SK-N-SH (cell line): ENCODE measurements at regions not wholly inside any gene's neighbourhood (a gene's known extent, or its start where the extent isn't known, plus 50 kb on each side); places are given as distances from the start of the nearest gene placed in this dataset.

Experiments
- CTCF ChIA-PET: fragments of 300-600, 350-600 bp; formaldehyde crosslinking; extraction: SDS; loops from one replicate; lab custom pipeline; 2021; lab: Yijun Ruan, JAX
- POLR2A ChIA-PET: fragments of 350-600 bp; sonication (Branson Sonifier 250); formaldehyde crosslinking; extraction: SDS; loops from one replicate; lab custom pipeline; 2020; ENCODE audit warnings: antibody characterized with exemption, inconsistent platforms; lab: Yijun Ruan, JAX
- DNase-seq: peaks from one replicate; pipeline ENCODE4 v3.0.0; 2012
- H2AFZ ChIP-seq: fragments of 200-600 bp; sonication (generic); 2 replicates; pipeline ENCODE4 v1.8.1; 2016; ENCODE audit warnings: antibody characterized with exemption, mild to moderate bottlenecking, low read depth
- H3F3A ChIP-seq: fragments of 200-600 bp; sonication (generic); replicated peaks from 2 replicates; pipeline ENCODE3; 2016; ENCODE audit warnings: antibody characterized with exemption, mild to moderate bottlenecking; ENCODE audit not compliant: insufficient read depth
- H3K27ac ChIP-seq, 2 experiments: fragments of 200-500 bp in 1 of 2; fragments of 200-600 bp in 1 of 2; sonication (Bioruptor generic) in 1 of 2; sonication (generic), shearing (Covaris generic) in 1 of 2; 2 replicates each; pipeline versions ENCODE4 v1.5.1 to v1.6.1; 2014 to 2016; ENCODE audit warnings: low read depth in 2 of 2, inconsistent platforms in 1 of 2, low read length in 1 of 2, mild to moderate bottlenecking in 1 of 2, mixed read lengths in 1 of 2
- H3K27me3 ChIP-seq: fragments of 200-600 bp; sonication (generic), shearing (Covaris generic); 2 replicates; pipeline ENCODE4 v1.6.1; 2016; ENCODE audit warnings: mixed run types; ENCODE audit not compliant: insufficient read depth
- H3K36me3 ChIP-seq, 2 experiments: fragments of 200-500 bp in 1 of 2; fragments of 200-600 bp in 1 of 2; sonication (Bioruptor generic) in 1 of 2; sonication (generic) in 1 of 2; replicated peaks in 1 of 2; 2 replicates each; pipeline versions ENCODE3 to v1.5.1; 2014 to 2016; ENCODE audit warnings: low read length in 1 of 2, mild to moderate bottlenecking in 1 of 2; ENCODE audit not compliant: insufficient read depth in 2 of 2, control insufficient read depth in 1 of 2
- H3K4me1 ChIP-seq, 2 experiments: fragments of 200-500 bp in 1 of 2; fragments of 200-600 bp in 1 of 2; sonication (Bioruptor generic) in 1 of 2; sonication (generic), shearing (Covaris generic) in 1 of 2; 2 replicates each; pipeline versions ENCODE4 v1.5.1 to v1.6.1; 2014 to 2016; ENCODE audit warnings: low read depth in 1 of 2, low read length in 1 of 2, mixed run types in 1 of 2; ENCODE audit not compliant: insufficient read depth in 2 of 2, control insufficient read depth in 1 of 2
- H3K4me2 ChIP-seq: fragments of 200-600 bp; sonication (generic), shearing (Covaris generic); 2 replicates; pipeline ENCODE4 v1.6.1; 2017; ENCODE audit warnings: mixed run types
- H3K4me3 ChIP-seq, 2 experiments: fragments of 200-500 bp in 1 of 2; fragments of 200-600 bp in 1 of 2; sonication (Bioruptor generic) in 1 of 2; sonication (generic), shearing (Covaris generic) in 1 of 2; 2 replicates each; pipeline versions ENCODE4 v1.5.1 to v1.8.1; 2014 to 2016; ENCODE audit warnings: low read depth in 2 of 2, inconsistent platforms in 1 of 2, low read length in 1 of 2, mild to moderate bottlenecking in 1 of 2, mixed read lengths in 1 of 2, moderate library complexity in 1 of 2
- H3K79me2 ChIP-seq: fragments of 200-600 bp; sonication (generic); 2 replicates; pipeline ENCODE4 v1.8.1; 2017; ENCODE audit warnings: mild to moderate bottlenecking; ENCODE audit not compliant: insufficient read depth
- H3K9ac ChIP-seq: fragments of 200-600 bp; sonication (generic); 2 replicates; pipeline ENCODE4 v1.6.1; 2017; ENCODE audit warnings: mixed run types
- H3K9me2 ChIP-seq: fragments of 200-600 bp; sonication (generic); 2 replicates; pipeline ENCODE4 v1.6.1; 2017; ENCODE audit warnings: mixed run types
- H3K9me3 ChIP-seq: fragments of 200-600 bp; sonication (generic); 2 replicates; pipeline ENCODE4 v1.6.1; 2017; ENCODE audit warnings: mixed run types, mild to moderate bottlenecking, moderate library complexity
- H4K20me1 ChIP-seq: fragments of 200-600 bp; sonication (generic); 2 replicates; pipeline ENCODE4 v1.6.1; 2017; ENCODE audit warnings: mild to moderate bottlenecking, mixed run types; ENCODE audit not compliant: insufficient read depth
- CHD2 ChIP-seq: fragments of 150-350 bp; IDR thresholded peaks from 2 replicates; pipeline ENCODE4 v1.6.1; 2018; ENCODE audit warnings: low read length; ENCODE audit not compliant: partially characterized antibody
- ELF1 ChIP-seq: IDR thresholded peaks from 2 replicates; pipeline ENCODE4 v1.4.0; 2012
- FOSL2 ChIP-seq: IDR thresholded peaks from 2 replicates; pipeline ENCODE4 v1.4.0; 2012; ENCODE audit warnings: low read depth, mild to moderate bottlenecking, moderate library complexity, borderline replicate concordance
- FOXM1 ChIP-seq: IDR thresholded peaks from 2 replicates; pipeline ENCODE4 v1.4.0; 2012; ENCODE audit warnings: low read depth, mild to moderate bottlenecking
- MAX ChIP-seq: IDR thresholded peaks from 2 replicates; pipeline ENCODE4 v1.4.0; 2012; ENCODE audit warnings: low read depth
- NFIC ChIP-seq: IDR thresholded peaks from 2 replicates; pipeline ENCODE4 v1.4.0; 2012; ENCODE audit warnings: borderline replicate concordance
- RFX5 ChIP-seq: IDR thresholded peaks from 2 replicates; pipeline ENCODE4 v1.6.1; 2012; ENCODE audit warnings: mild to moderate bottlenecking, improper control_type of control experiment, low read length
- RXRA ChIP-seq: IDR thresholded peaks from 2 replicates; pipeline ENCODE4 v1.4.0; 2012; ENCODE audit warnings: low read depth, mild to moderate bottlenecking, borderline replicate concordance
- TAF1 ChIP-seq: IDR thresholded peaks from 2 replicates; pipeline ENCODE4 v1.6.1; 2012; ENCODE audit warnings: low read depth, mild to moderate bottlenecking, low read length, moderate library complexity, borderline replicate concordance
- TCF12 ChIP-seq: IDR thresholded peaks from 2 replicates; pipeline ENCODE4 v1.4.0; 2012
- TEAD4 ChIP-seq: IDR thresholded peaks from 2 replicates; pipeline ENCODE4 v1.4.0; 2012; ENCODE audit warnings: mild to moderate bottlenecking, borderline replicate concordance; ENCODE audit not compliant: insufficient read depth
- ZBTB33 ChIP-seq: IDR thresholded peaks from 2 replicates; pipeline ENCODE4 v1.4.0; 2012; ENCODE audit warnings: low read depth, borderline replicate concordance
- WGBS: methylation state at CpG from one replicate; pipeline ENCODE4 v1.1.6; 2017; ENCODE audit warnings: low lambda C conversion rate; 5-methylcytosine and 5-hydroxymethylcytosine counted together
- TF ChIP-seq, protein P1 (sequence below): IDR thresholded peaks from 2 replicates; pipeline ENCODE4 v1.4.0; 2012; ENCODE audit warnings: low read depth, borderline replicate concordance
- TF ChIP-seq, protein P2 (sequence below): IDR thresholded peaks from 2 replicates; pipeline ENCODE4; 2012
- TF ChIP-seq, protein P3 (sequence below): fragments of 200-600 bp; sonication (generic); IDR thresholded peaks from 2 replicates; pipeline ENCODE4 v1.6.1; 2017; ENCODE audit warnings: antibody characterized with exemption, mild to moderate bottlenecking, moderate library complexity
- TF ChIP-seq, protein P4 (sequence below): IDR thresholded peaks from 2 replicates; pipeline ENCODE4 v1.6.1; 2012; ENCODE audit warnings: mild to moderate bottlenecking, low read depth, low read length, moderate library complexity
- TF ChIP-seq, protein P5 (sequence below): fragments of 150-350 bp; IDR thresholded peaks from 2 replicates; pipeline ENCODE4 v1.6.1; 2017; ENCODE audit warnings: antibody characterized with exemption, low read length, low read depth, borderline replicate concordance

GRCh38 chr1:58999676-59000075 lies 215.8 kb upstream of the JUN start:
- no peak overlapping the region for H3K9ac ChIP-seq
- H3K4me1 ChIP-seq: no peaks in the 10 kb centered on the region
- H2AFZ ChIP-seq: no peak overlapping the region
- H3K9me2 ChIP-seq: no peaks in the 10 kb centered on the region
- no peaks in the 10 kb centered on the region for H4K20me1 ChIP-seq
- H3K79me2 ChIP-seq: no peaks in the 10 kb centered on the region
- no peak overlapping the region for H3K27ac ChIP-seq
- ChIA-PET POLR2A (no interaction called here), CTCF (interaction anchor here (1.0 kb wide), 1 partner anchor 15 kb away, joined by 3 read pairs; no protein-coding TSS in a partner anchor)
- H3K4me2 ChIP-seq: no peak overlapping the region
- no peaks in the 10 kb centered on the region for H3F3A ChIP-seq
- no peak for DNase-seq
- no peaks in the 10 kb centered on the region for H3K27me3 ChIP-seq
- no peak overlapping the region for H3K4me3 ChIP-seq
- 88% methylated on average over 8 of the region's 8 CpGs for WGBS
- no peaks in the 10 kb centered on the region for H3K9me3 ChIP-seq
- TF ChIP-seq NFIC (no peak), FOXM1 (no peak)
- TF ChIP-seq, protein P1, sequence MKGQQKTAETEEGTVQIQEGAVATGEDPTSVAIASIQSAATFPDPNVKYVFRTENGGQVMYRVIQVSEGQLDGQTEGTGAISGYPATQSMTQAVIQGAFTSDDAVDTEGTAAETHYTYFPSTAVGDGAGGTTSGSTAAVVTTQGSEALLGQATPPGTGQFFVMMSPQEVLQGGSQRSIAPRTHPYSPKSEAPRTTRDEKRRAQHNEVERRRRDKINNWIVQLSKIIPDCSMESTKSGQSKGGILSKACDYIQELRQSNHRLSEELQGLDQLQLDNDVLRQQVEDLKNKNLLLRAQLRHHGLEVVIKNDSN: no peak
- no peaks in the 10 kb centered on the region for H3K36me3 ChIP-seq

DNA sequence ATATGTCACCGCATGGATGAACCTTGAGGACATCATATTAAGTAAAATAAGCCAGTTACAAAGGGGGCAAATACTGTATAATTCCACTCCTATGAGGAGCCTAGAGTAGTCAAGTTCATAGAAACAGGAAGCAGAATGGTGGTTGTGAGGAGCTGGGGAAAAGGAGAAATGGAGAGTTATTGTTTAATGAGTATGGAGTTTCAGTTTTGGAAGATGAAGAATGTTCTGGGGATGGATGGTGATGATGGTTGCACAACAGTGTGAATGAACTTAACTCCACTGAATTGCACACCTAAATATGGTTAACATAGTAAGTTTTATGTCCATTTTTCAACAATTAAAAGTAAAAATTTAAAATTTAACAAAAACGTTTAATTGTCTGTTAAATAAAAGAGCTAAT lies 220.9 kb upstream of the JUN start:
- Histone ChIP-seq H3F3A (no peaks in the 10 kb centered on the region), H3K4me2 (no peak overlapping the region), H2AFZ (no peak overlapping the region), H3K4me1 (peaks cover 2 to 7% of the 10 kb centered on the region in 2 experiments; a peak in 2 of 4 replicates), H4K20me1 (no peaks in the 10 kb centered on the region), H3K9ac (no peak overlapping the region), H3K4me3 (no peak overlapping the region), H3K9me3 (no peaks in the 10 kb centered on the region), H3K36me3 (no peaks in the 10 kb centered on the region), H3K9me2 (no peaks in the 10 kb centered on the region), H3K27me3 (no peaks in the 10 kb centered on the region), H3K79me2 (no peaks in the 10 kb centered on the region), H3K27ac (no peak overlapping the region)
- POLR2A ChIA-PET: no interaction called here
- 80% methylated on average over 2 of the region's 2 CpGs for WGBS
- DNase-seq: no peak
- CTCF ChIA-PET: interaction anchor here (1.7 kb wide), 1 partner anchor 8 kb away, joined by 6 read pairs; no protein-coding TSS in a partner anchor
- no peak for TF ChIP-seq CHD2
- no peak for TF ChIP-seq RFX5
- TF ChIP-seq, protein P2, sequence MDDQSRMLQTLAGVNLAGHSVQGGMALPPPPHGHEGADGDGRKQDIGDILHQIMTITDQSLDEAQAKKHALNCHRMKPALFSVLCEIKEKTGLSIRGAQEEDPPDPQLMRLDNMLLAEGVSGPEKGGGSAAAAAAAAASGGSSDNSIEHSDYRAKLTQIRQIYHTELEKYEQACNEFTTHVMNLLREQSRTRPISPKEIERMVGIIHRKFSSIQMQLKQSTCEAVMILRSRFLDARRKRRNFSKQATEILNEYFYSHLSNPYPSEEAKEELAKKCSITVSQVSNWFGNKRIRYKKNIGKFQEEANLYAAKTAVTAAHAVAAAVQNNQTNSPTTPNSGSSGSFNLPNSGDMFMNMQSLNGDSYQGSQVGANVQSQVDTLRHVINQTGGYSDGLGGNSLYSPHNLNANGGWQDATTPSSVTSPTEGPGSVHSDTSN: no peak
- TF ChIP-seq, protein P3, sequence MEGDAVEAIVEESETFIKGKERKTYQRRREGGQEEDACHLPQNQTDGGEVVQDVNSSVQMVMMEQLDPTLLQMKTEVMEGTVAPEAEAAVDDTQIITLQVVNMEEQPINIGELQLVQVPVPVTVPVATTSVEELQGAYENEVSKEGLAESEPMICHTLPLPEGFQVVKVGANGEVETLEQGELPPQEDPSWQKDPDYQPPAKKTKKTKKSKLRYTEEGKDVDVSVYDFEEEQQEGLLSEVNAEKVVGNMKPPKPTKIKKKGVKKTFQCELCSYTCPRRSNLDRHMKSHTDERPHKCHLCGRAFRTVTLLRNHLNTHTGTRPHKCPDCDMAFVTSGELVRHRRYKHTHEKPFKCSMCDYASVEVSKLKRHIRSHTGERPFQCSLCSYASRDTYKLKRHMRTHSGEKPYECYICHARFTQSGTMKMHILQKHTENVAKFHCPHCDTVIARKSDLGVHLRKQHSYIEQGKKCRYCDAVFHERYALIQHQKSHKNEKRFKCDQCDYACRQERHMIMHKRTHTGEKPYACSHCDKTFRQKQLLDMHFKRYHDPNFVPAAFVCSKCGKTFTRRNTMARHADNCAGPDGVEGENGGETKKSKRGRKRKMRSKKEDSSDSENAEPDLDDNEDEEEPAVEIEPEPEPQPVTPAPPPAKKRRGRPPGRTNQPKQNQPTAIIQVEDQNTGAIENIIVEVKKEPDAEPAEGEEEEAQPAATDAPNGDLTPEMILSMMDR: no peak
- no peak for TF ChIP-seq NFIC
- no peak for TF ChIP-seq TAF1
- no peak for TF ChIP-seq ZBTB33
- no peak for TF ChIP-seq ELF1
- TF ChIP-seq, protein P4, sequence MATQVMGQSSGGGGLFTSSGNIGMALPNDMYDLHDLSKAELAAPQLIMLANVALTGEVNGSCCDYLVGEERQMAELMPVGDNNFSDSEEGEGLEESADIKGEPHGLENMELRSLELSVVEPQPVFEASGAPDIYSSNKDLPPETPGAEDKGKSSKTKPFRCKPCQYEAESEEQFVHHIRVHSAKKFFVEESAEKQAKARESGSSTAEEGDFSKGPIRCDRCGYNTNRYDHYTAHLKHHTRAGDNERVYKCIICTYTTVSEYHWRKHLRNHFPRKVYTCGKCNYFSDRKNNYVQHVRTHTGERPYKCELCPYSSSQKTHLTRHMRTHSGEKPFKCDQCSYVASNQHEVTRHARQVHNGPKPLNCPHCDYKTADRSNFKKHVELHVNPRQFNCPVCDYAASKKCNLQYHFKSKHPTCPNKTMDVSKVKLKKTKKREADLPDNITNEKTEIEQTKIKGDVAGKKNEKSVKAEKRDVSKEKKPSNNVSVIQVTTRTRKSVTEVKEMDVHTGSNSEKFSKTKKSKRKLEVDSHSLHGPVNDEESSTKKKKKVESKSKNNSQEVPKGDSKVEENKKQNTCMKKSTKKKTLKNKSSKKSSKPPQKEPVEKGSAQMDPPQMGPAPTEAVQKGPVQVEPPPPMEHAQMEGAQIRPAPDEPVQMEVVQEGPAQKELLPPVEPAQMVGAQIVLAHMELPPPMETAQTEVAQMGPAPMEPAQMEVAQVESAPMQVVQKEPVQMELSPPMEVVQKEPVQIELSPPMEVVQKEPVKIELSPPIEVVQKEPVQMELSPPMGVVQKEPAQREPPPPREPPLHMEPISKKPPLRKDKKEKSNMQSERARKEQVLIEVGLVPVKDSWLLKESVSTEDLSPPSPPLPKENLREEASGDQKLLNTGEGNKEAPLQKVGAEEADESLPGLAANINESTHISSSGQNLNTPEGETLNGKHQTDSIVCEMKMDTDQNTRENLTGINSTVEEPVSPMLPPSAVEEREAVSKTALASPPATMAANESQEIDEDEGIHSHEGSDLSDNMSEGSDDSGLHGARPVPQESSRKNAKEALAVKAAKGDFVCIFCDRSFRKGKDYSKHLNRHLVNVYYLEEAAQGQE: no peak
- no peak for TF ChIP-seq TEAD4
- TF ChIP-seq FOXM1: no peak
- TF ChIP-seq, protein P5, sequence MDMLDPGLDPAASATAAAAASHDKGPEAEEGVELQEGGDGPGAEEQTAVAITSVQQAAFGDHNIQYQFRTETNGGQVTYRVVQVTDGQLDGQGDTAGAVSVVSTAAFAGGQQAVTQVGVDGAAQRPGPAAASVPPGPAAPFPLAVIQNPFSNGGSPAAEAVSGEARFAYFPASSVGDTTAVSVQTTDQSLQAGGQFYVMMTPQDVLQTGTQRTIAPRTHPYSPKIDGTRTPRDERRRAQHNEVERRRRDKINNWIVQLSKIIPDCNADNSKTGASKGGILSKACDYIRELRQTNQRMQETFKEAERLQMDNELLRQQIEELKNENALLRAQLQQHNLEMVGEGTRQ: no peak
- TF ChIP-seq RXRA: no peak
- TF ChIP-seq MAX: no peak
- TF ChIP-seq TCF12: no peak
- TF ChIP-seq FOSL2: no peak
